Esophagus squamous epithelium (tissue), 5 donors: ENCODE measurements at regions not wholly inside any gene's neighbourhood (a gene's known extent, or its start where the extent isn't known, plus 50 kb on each side); places are given as distances from the start of the nearest gene placed in this dataset.

Experiments used
- DNase-seq: peaks from one replicate; lab custom pipeline; 2025; lab: John Stamatoyannopoulos, UW
- H3K27ac ChIP-seq, 4 donors: fragments of 200-600 bp; sonication (generic); one replicate each; pipeline ENCODE4 v1.5.1; 2016 to 2019; ENCODE audit warnings: mild to moderate bottlenecking in 1 of 4
- H3K27me3 ChIP-seq, 4 donors: fragments of 200-600 bp; sonication (generic); 1 replicate in 3 of 4; 2 replicates in 1 of 4; pipeline versions ENCODE4 v1.5.1 to v1.6.0; 2017 to 2021; ENCODE audit warnings: antibody characterized with exemption in 1 of 4
- H3K36me3 ChIP-seq, 3 donors: fragments of 200-600 bp; sonication (generic); one replicate each; pipeline ENCODE4 v1.5.1; 2016 to 2019
- H3K4me1 ChIP-seq, 3 donors: fragments of 200-600 bp; sonication (generic); one replicate each; pipeline ENCODE4 v1.5.1; 2017 to 2019
- H3K4me3 ChIP-seq, 4 donors: fragments of 200-600 bp; sonication (generic); 1 replicate in 3 of 4; 2 replicates in 1 of 4; pipeline ENCODE4 v1.5.1; 2016 to 2019; ENCODE audit warnings: mild to moderate bottlenecking in 2 of 4, moderate library complexity in 1 of 4
- H3K9me3 ChIP-seq, 3 donors: fragments of 200-600 bp; sonication (generic); one replicate each; pipeline ENCODE4 v1.5.1; 2016 to 2019
- CTCF ChIP-seq, 6 experiments: fragments of 450-650 bp in 4 of 6; fragments of 200-600 bp in 2 of 6; sonication (generic) in 2 of 6; IDR thresholded peaks; one replicate each; pipeline ENCODE4 v1.5.1; 2016 to 2019; ENCODE audit warnings: antibody characterized with exemption in 6 of 6, mild to moderate bottlenecking in 4 of 6, moderate library complexity in 4 of 6
- POLR2A ChIP-seq, 4 donors: fragments of 450-650 bp; IDR thresholded peaks; one replicate each; pipeline ENCODE4 v1.6.1; 2017; ENCODE audit warnings: antibody characterized with exemption in 4 of 4, mild to moderate bottlenecking in 4 of 4, moderate library complexity in 3 of 4
- WGBS, 2 donors: methylation state at CpG; one replicate each; pipeline ENCODE4 v1.1.5; 2018; 5-methylcytosine and 5-hydroxymethylcytosine counted together
- intact Hi-C: fragments of 100-400 bp; cut with DNase I; formaldehyde crosslinking; loops from one replicate; pipeline ENCODE4 v1.15.0; 2022
- donor health status: DM: yes; HTN: yes; CAD: no.

GRCh38 chr4:182143086-182143821 lies 99.9 kb upstream of the TENM3 start:
- intact Hi-C loops, result no loop called here
- Histone ChIP-seq H3K36me3 (no peaks in the 10 kb centered on the region), H3K4me3 (peak overlapping the region; percentile 47 to 73 (median 69)), H3K27ac (no peak overlapping the region), H3K4me1 (peaks cover 3 to 38% (median 18%) of the 10 kb centered on the region in 3 donors), H3K9me3 (no peaks in the 10 kb centered on the region), H3K27me3 (peaks cover 0 to 99% (median 2%) of the 10 kb centered on the region in 4 donors)
- no peak for TF ChIP-seq CTCF (IDR thresholded peaks at IDR 0.05)
- TF ChIP-seq POLR2A (IDR thresholded peaks at IDR 0.05), result no peak
- 1% methylated on average over 29 of the region's 36 CpGs for WGBS, 2 donors
- DNase-seq, result no peak

- 1 to 2% methylated on average over 24 to 26 of the region's 79 CpGs for whole genome bisulfite sequencing, 2 donors
- Histone ChIP-seq H3K27ac (peak overlapping the region in 2 of 4 donors; percentile 41 to 50), H3K27me3 (peaks cover 0 to 99% (median 2%) of the 10 kb centered on the region in 4 donors), H3K36me3 (no peaks in the 10 kb centered on the region), H3K9me3 (no peaks in the 10 kb centered on the region), H3K4me3 (peak overlapping the region; percentile 47 to 73 (median 69)), H3K4me1 (peaks cover 3 to 38% (median 18%) of the 10 kb centered on the region in 3 donors)
- no peak for TF ChIP-seq CTCF (IDR thresholded peaks at IDR 0.05)
- no peak for TF ChIP-seq POLR2A (IDR thresholded peaks at IDR 0.05)
- intact Hi-C loops, result no loop called here
- no peak for DNase-seq
These were observed 99.2 kb upstream of the TENM3 start for GRCh38 chr4:182143822-182144625.

- peak overlapping the region; percentile 47 to 73 (median 69) for H3K4me3 ChIP-seq
- no peak for DNase-seq
- peaks cover 3 to 38% (median 18%) of the 10 kb centered on the region in 3 donors for H3K4me1 ChIP-seq
- H3K27me3 ChIP-seq, result peaks cover 0 to 95% (median 2%) of the 10 kb centered on the region in 4 donors
- H3K36me3 ChIP-seq, result no peaks in the 10 kb centered on the region
- 0 to 20% methylated on average over 4 to 10 of the region's 93 CpGs for WGBS, 2 donors
- intact Hi-C loops, result no loop called here
- H3K9me3 ChIP-seq, result no peaks in the 10 kb centered on the region
- H3K27ac ChIP-seq, result peak overlapping the region in 3 of 4 donors; percentile 41 to 50 (median 49)
- TF ChIP-seq POLR2A (IDR thresholded peaks at IDR 0.05) (no peak), CTCF (IDR thresholded peaks at IDR 0.05) (no peak)
These were observed 98.4 kb upstream of the TENM3 start for GRCh38 chr4:182144626-182145333.

- H3K9me3 ChIP-seq, result no peaks in the 10 kb centered on the region
- no peak overlapping the region for H3K27ac ChIP-seq
- peaks cover 0 to 93% (median 2%) of the 10 kb centered on the region in 4 donors for H3K27me3 ChIP-seq
- H3K36me3 ChIP-seq, result no peaks in the 10 kb centered on the region
- DNase-seq, result no peak
- intact Hi-C loops, result no loop called here
- H3K4me3 ChIP-seq, result peak overlapping the region; percentile 47 to 73 (median 69)
- H3K4me1 ChIP-seq, result peaks cover 3 to 38% (median 18%) of the 10 kb centered on the region in 3 donors
- WGBS, 2 donors, result 7 to 8% methylated on average over 11 to 12 of the region's 12 CpGs
- TF ChIP-seq CTCF (IDR thresholded peaks at IDR 0.05) (no peak), POLR2A (IDR thresholded peaks at IDR 0.05) (no peak)
These were observed 97.8 kb upstream of the TENM3 start for GRCh38 chr4:182145334-182145905.
